Neutrophil (primary cell): ENCODE measurements at regions not wholly inside any gene's neighbourhood (a gene's known extent, or its start where the extent isn't known, plus 50 kb on each side); places are given as distances from the start of the nearest gene placed in this dataset.

Source experiments
- H3K27ac ChIP-seq: fragments of 200-600 bp; sonication (generic); 2 replicates; pipeline ENCODE4 v1.5.1; 2016; ENCODE audit warnings: mild to moderate bottlenecking, moderate library complexity
- H3K27me3 ChIP-seq: fragments of 200-600 bp; sonication (generic); 2 replicates; pipeline ENCODE4 v1.6.0; 2016; ENCODE audit warnings: mild to moderate bottlenecking
- H3K36me3 ChIP-seq: fragments of 200-600 bp; sonication (generic); 2 replicates; pipeline ENCODE4 v1.5.1; 2017
- H3K4me1 ChIP-seq, 2 experiments: fragments of 200-600 bp in 1 of 2; sonication (generic) in 1 of 2; 1 replicate in 1 of 2; 2 replicates in 1 of 2; pipeline versions ENCODE4 v1.5.1 to v1.6.1; 2013 to 2016; ENCODE audit warnings: low read depth in 1 of 2, low read length in 1 of 2, mild to moderate bottlenecking in 1 of 2, moderate library complexity in 1 of 2; ENCODE audit not compliant: control insufficient read depth in 1 of 2, insufficient read depth in 1 of 2
- H3K4me3 ChIP-seq, 2 experiments: fragments of 200-600 bp in 1 of 2; sonication (generic) in 1 of 2; 1 replicate in 1 of 2; 2 replicates in 1 of 2; pipeline ENCODE4 v1.5.1; 2013 to 2016; ENCODE audit warnings: low read depth in 1 of 2, low read length in 1 of 2, mild to moderate bottlenecking in 1 of 2, moderate library complexity in 1 of 2
- H3K9me3 ChIP-seq: fragments of 200-600 bp; sonication (generic); 2 replicates; pipeline ENCODE4 v1.5.1; 2016
- CTCF ChIP-seq: fragments of 200-600 bp; sonication (generic); IDR thresholded peaks from 2 replicates; pipeline ENCODE4 v1.5.1; 2016; ENCODE audit warnings: antibody characterized with exemption

GRCh38 chr13:89269737-89270136 lies 1598.6 kb downstream of the SLITRK5 start:
- H3K4me1 ChIP-seq = no peaks in the 10 kb centered on the region
- H3K36me3 ChIP-seq = no peaks in the 10 kb centered on the region
- H3K9me3 ChIP-seq = no peaks in the 10 kb centered on the region
- H3K4me3 ChIP-seq = no peak overlapping the region
- no peak overlapping the region for H3K27ac ChIP-seq
- H3K27me3 ChIP-seq = no peaks in the 10 kb centered on the region
- no peak for TF ChIP-seq CTCF

- no peak for TF ChIP-seq CTCF
- no peak overlapping the region for H3K27ac ChIP-seq
Observed at GRCh38 chr13:89270736-89271135, 1599.6 kb downstream of the SLITRK5 start.

DNA sequence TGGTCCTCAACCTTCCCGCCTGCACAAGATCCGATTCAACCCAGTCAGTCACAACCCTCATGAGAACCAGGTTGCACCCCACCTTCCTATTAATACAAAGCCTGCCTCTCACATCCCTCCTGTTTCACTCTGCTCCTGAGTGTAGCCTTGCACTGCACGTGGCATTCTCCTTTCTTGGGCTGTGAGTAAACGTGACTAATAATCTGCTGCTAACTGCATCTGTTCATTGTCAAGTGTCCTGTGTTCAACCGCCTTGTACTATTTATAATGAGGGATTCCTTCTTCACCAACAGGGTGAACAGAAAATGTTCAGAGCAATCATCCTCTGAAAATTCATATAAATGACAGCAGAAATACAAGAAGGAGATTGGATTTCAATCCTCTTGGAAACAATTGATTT lies 1608.2 kb downstream of the SLITRK5 start:
- Histone ChIP-seq H3K27ac (no peak overlapping the region), H3K9me3 (no peaks in the 10 kb centered on the region), H3K36me3 (no peaks in the 10 kb centered on the region), H3K27me3 (no peaks in the 10 kb centered on the region), H3K4me3 (no peak overlapping the region), H3K4me1 (no peaks in the 10 kb centered on the region)
- TF ChIP-seq CTCF = no peak

More at GRCh38 chr13:89270736-89271135, 1599.6 kb downstream of the SLITRK5 start:
- no peak overlapping the region for H3K4me3 ChIP-seq
- H3K9me3 ChIP-seq = no peaks in the 10 kb centered on the region
- no peaks in the 10 kb centered on the region for H3K27me3 ChIP-seq
- H3K36me3 ChIP-seq = no peaks in the 10 kb centered on the region
- H3K4me1 ChIP-seq = no peaks in the 10 kb centered on the region

GRCh38 chr13:89281331-89281730 lies 1610.2 kb downstream of the SLITRK5 start:
- TF ChIP-seq CTCF = no peak
- H3K4me3 ChIP-seq = no peak overlapping the region

DNA sequence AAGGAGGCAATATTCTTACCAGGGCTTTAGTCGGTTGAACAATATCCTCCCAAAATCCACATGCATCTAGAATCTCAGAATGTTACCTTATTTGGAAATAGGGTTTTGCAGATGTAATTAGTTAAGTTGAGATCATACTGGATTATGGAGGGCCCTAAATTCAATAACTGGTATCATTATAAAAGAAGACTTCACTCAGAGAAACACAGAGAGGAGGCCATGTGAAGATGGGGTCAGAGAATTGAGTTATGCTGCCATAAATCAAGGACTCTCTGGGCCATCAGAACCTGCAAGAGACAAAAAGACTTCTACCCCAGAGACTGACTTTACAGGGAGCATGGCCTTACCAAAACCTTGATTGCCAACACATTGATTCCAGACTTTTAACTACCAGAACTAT lies 1611.1 kb downstream of the SLITRK5 start:
- H3K4me3 ChIP-seq = no peak overlapping the region
- no peaks in the 10 kb centered on the region for H3K4me1 ChIP-seq
- no peak overlapping the region for H3K27ac ChIP-seq
- H3K36me3 ChIP-seq = no peaks in the 10 kb centered on the region
- no peaks in the 10 kb centered on the region for H3K27me3 ChIP-seq
- no peak for TF ChIP-seq CTCF
- H3K9me3 ChIP-seq = no peaks in the 10 kb centered on the region

More at GRCh38 chr13:89281331-89281730, 1610.2 kb downstream of the SLITRK5 start:
- H3K27ac ChIP-seq = no peak overlapping the region
- no peaks in the 10 kb centered on the region for H3K4me1 ChIP-seq
- H3K36me3 ChIP-seq = no peaks in the 10 kb centered on the region
- no peaks in the 10 kb centered on the region for H3K27me3 ChIP-seq
- no peaks in the 10 kb centered on the region for H3K9me3 ChIP-seq

- Histone ChIP-seq H3K27me3 (no peaks in the 10 kb centered on the region), H3K9me3 (no peaks in the 10 kb centered on the region), H3K36me3 (no peaks in the 10 kb centered on the region), H3K4me1 (no peaks in the 10 kb centered on the region), H3K27ac (no peak overlapping the region), H3K4me3 (no peak overlapping the region)
- TF ChIP-seq CTCF = no peak
Observed at GRCh38 chr13:89287381-89287780, 1616.2 kb downstream of the SLITRK5 start.
